Uterus (tissue), 2 donors: ENCODE measurements at regions not wholly inside any gene's neighbourhood (a gene's known extent, or its start where the extent isn't known, plus 50 kb on each side); places are given as distances from the start of the nearest gene placed in this dataset.

Experiments used
- POLR2A ChIP-seq, 2 donors: fragments of 450-650 bp; IDR thresholded peaks; one replicate each; pipeline ENCODE4 v1.6.1; 2016; ENCODE audit warnings: antibody characterized with exemption in 2 of 2, mild to moderate bottlenecking in 1 of 2, moderate library complexity in 1 of 2
- TF ChIP-seq, protein P1 (sequence below), 4 experiments: fragments of 200-600 bp in 2 of 4; fragments of 450-650 bp in 2 of 4; sonication (generic) in 2 of 4; IDR thresholded peaks; one replicate each; pipeline ENCODE4 v1.5.1; 2016 to 2019; ENCODE audit warnings: antibody characterized with exemption in 4 of 4, mild to moderate bottlenecking in 2 of 4, moderate library complexity in 1 of 4

DNA sequence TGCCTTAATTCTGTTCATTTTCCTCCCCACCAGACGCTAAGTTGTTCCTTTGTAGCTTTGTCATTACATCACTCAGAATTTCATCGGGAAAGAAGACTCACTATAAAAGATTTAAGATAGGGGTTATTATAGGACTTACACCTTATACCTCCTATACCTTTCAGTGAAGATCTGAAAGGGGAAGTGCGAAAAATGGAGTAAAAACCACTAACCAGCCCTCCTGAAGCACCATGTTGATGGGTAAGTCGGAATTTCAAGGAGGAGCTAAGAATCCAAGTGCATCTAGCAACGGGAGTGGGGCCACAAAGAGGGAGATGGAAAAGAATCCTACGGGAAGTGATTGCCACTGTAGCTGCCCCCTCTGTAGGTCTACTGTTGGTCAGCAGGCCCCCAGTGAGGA, 119.1 kb upstream of the H2AZ1 start:
- TF ChIP-seq, protein P1, sequence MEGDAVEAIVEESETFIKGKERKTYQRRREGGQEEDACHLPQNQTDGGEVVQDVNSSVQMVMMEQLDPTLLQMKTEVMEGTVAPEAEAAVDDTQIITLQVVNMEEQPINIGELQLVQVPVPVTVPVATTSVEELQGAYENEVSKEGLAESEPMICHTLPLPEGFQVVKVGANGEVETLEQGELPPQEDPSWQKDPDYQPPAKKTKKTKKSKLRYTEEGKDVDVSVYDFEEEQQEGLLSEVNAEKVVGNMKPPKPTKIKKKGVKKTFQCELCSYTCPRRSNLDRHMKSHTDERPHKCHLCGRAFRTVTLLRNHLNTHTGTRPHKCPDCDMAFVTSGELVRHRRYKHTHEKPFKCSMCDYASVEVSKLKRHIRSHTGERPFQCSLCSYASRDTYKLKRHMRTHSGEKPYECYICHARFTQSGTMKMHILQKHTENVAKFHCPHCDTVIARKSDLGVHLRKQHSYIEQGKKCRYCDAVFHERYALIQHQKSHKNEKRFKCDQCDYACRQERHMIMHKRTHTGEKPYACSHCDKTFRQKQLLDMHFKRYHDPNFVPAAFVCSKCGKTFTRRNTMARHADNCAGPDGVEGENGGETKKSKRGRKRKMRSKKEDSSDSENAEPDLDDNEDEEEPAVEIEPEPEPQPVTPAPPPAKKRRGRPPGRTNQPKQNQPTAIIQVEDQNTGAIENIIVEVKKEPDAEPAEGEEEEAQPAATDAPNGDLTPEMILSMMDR (IDR thresholded peaks at IDR 0.05), result no peak
- TF ChIP-seq POLR2A (IDR thresholded peaks at IDR 0.05), result no peak
